Heart left ventricle (tissue), 16 donors: ENCODE measurements at regions not wholly inside any gene's neighbourhood (a gene's known extent, or its start where the extent isn't known, plus 50 kb on each side); places are given as distances from the start of the nearest gene placed in this dataset.

Experiments used
- ATAC-seq, 4 donors: fragments of 200-7000 bp; cut with Tn5 transposase; one replicate each; pipeline ENCODE4 v1.9.1; 2020 to 2022; ENCODE audit warnings: moderate library complexity in 4 of 4, mild to moderate bottlenecking in 3 of 4, moderate number of reproducible peaks in 1 of 4
- DNase-seq, 5 donors: peaks; one replicate each; pipeline ENCODE4 v3.0.0-alpha.2; 2020
- H3K27ac ChIP-seq, 12 donors: fragments of 200-600 bp; sonication (generic) in 4 of 12; one replicate each; pipeline versions ENCODE4 v1.5.0 to v1.8.0; 2016 to 2022; ENCODE audit warnings: mild to moderate bottlenecking in 2 of 12
- H3K27me3 ChIP-seq, 9 donors: fragments of 200-600 bp; sonication (generic) in 2 of 9; one replicate each; pipeline versions ENCODE4 v1.5.1 to v1.8.0; 2016 to 2022; ENCODE audit warnings: mild to moderate bottlenecking in 3 of 9
- H3K36me3 ChIP-seq, 9 donors: fragments of 200-600 bp; sonication (generic) in 2 of 9; one replicate each; pipeline versions ENCODE4 v1.5.0 to v1.8.0; 2018 to 2022; ENCODE audit warnings: mild to moderate bottlenecking in 2 of 9
- H3K4me1 ChIP-seq, 12 donors: fragments of 200-600 bp; sonication (generic) in 4 of 12; one replicate each; pipeline versions ENCODE4 v1.5.0 to v1.8.0; 2016 to 2022; ENCODE audit warnings: mild to moderate bottlenecking in 3 of 12
- H3K4me3 ChIP-seq, 12 donors: fragments of 200-600 bp; sonication (generic) in 4 of 12; one replicate each; pipeline versions ENCODE4 v1.5.0 to v1.8.0; 2017 to 2022; ENCODE audit warnings: mild to moderate bottlenecking in 9 of 12, moderate library complexity in 4 of 12
- H3K9me3 ChIP-seq, 12 donors: fragments of 200-600 bp; sonication (generic) in 4 of 12; one replicate each; pipeline versions ENCODE4 v1.5.0 to v1.8.0; 2016 to 2022; ENCODE audit warnings: mild to moderate bottlenecking in 1 of 12
- CTCF ChIP-seq, 12 donors: fragments of 200-600 bp; sonication (generic) in 4 of 12; IDR thresholded peaks; one replicate each; pipeline versions ENCODE4 v1.5.0 to v1.8.0; 2018 to 2022; ENCODE audit warnings: antibody characterized with exemption in 12 of 12, mild to moderate bottlenecking in 5 of 12
- POLR2A ChIP-seq, 2 donors: fragments of 450-650 bp; IDR thresholded peaks; one replicate each; pipeline ENCODE4 v1.6.1; 2017; ENCODE audit warnings: antibody characterized with exemption in 2 of 2, mild to moderate bottlenecking in 2 of 2, moderate library complexity in 2 of 2
- WGBS, 4 donors: extraction: QIAGEN DNeasy Blood & Tissue Kit in 2 of 4; methylation state at CpG; one replicate each; pipeline versions ENCODE4 v1.1.5 to v1.1.7; 2013 to 2018; 5-methylcytosine and 5-hydroxymethylcytosine counted together
- intact Hi-C, 10 donors: fragments of 100-400 bp; cut with DNase I; formaldehyde crosslinking; loops; one replicate each; pipeline versions ENCODE4 v1.11.1 to v1.14.2; 2022
- donor health status: ischemic (EF 13 %, LVEDD 7.1; RV severe dilation, severe dysfunction).
- donor health status: healthy with polysubstance abuse.
- donor health status: DM: no; HTN: yes; CAD: no.
- donor health status: DM: no; HTN: no; CAD: no.
- donor health status: ischemic (EF 25% LVEDD 6.9; RV normal size, moderate dysfunction).
- donor health status: ischemic (EF 25% LVEDD 5.7; RV mildly dilated, moderate dysfunction).
- donor health status: healthy.
- donor health status: DM: yes; HTN: yes; CAD: no.
- donor health status: ischemic (EF 35%, LVEDD 5.7; RV mildly dilated, moderate dysfunction).
- donor health status: nonischemic (EF 11% LVEDD 7.7; RV severe dilation, severe dysfunction).
- donor health status: DM: yes; HTN: yes; CAD: no.
- donor health status: PGD.
- donor health status: ischemic (EF 29% LVEDD 5.4; RV normal size, mild dysfunction).
- donor health status: nonischemic (EF 23%, LVEDD 6.1; RV moderate dilation, normal function).

- H3K4me3 ChIP-seq: no peak overlapping the region
- intact Hi-C loops: loop anchor here in 9 of 10 donors (5.0 to 10.0 kb wide), 12 partner anchors 145 to 1255 kb away; no protein-coding TSS in a partner anchor
- no peaks in the 10 kb centered on the region for H3K36me3 ChIP-seq
- no peaks in the 10 kb centered on the region for H3K9me3 ChIP-seq
- H3K27ac ChIP-seq: no peak overlapping the region
- DNase-seq (no peak), ATAC-seq (no peak)
- TF ChIP-seq CTCF (IDR thresholded peaks at IDR 0.05) (no peak), POLR2A (IDR thresholded peaks at IDR 0.05) (no peak)
- peaks cover 0 to 40% (median 17%) of the 10 kb centered on the region in 12 donors for H3K4me1 ChIP-seq
- H3K27me3 ChIP-seq: no peaks in the 10 kb centered on the region
These were observed 121.7 kb upstream of the MLIP start for GRCh38 chr6:53989504-53989903.

- intact Hi-C loops: no loop called here
- no peak overlapping the region for H3K27ac ChIP-seq
- WGBS, 4 donors: 85 to 90% (median 87%) methylated on average over 3 of the region's 3 CpGs
- H3K4me3 ChIP-seq: no peak overlapping the region
- no peak for TF ChIP-seq POLR2A (IDR thresholded peaks at IDR 0.05)
- TF ChIP-seq CTCF (IDR thresholded peaks at IDR 0.05): no peak
- H3K9me3 ChIP-seq: no peaks in the 10 kb centered on the region
- peaks cover 0 to 20% (median 3%) of the 10 kb centered on the region in 12 donors for H3K4me1 ChIP-seq
- no peaks in the 10 kb centered on the region for H3K27me3 ChIP-seq
- ATAC-seq (no peak), DNase-seq (no peak)
- H3K36me3 ChIP-seq: no peaks in the 10 kb centered on the region
These were observed 118.7 kb upstream of the MLIP start for GRCh38 chr6:53992522-53992921.

GRCh38 chr6:53994201-53994600, 117.0 kb upstream of the MLIP start:
- TF ChIP-seq CTCF (IDR thresholded peaks at IDR 0.05) (no peak), POLR2A (IDR thresholded peaks at IDR 0.05) (no peak)
- Histone ChIP-seq H3K4me1 (peaks cover 0 to 19% (median 4%) of the 10 kb centered on the region in 12 donors), H3K36me3 (no peaks in the 10 kb centered on the region), H3K27me3 (no peaks in the 10 kb centered on the region), H3K9me3 (no peaks in the 10 kb centered on the region), H3K4me3 (no peak overlapping the region), H3K27ac (no peak overlapping the region)
- intact Hi-C loops: no loop called here
- no peak for DNase-seq
- WGBS, 4 donors: 90 to 95% (median 92%) methylated on average over 1 of the region's 1 CpG
- no peak for ATAC-seq

GRCh38 chr6:53995935-53996334, 115.3 kb upstream of the MLIP start:
- intact Hi-C loops: no loop called here
- TF ChIP-seq POLR2A (IDR thresholded peaks at IDR 0.05): no peak
- no peak for TF ChIP-seq CTCF (IDR thresholded peaks at IDR 0.05)
- Histone ChIP-seq H3K27ac (no peak overlapping the region), H3K9me3 (no peaks in the 10 kb centered on the region), H3K4me3 (no peak overlapping the region), H3K36me3 (no peaks in the 10 kb centered on the region), H3K27me3 (no peaks in the 10 kb centered on the region), H3K4me1 (peaks cover 0 to 12% (median 1%) of the 10 kb centered on the region in 12 donors)
- ATAC-seq: no peak
- DNase-seq: no peak
- WGBS, 4 donors: 86 to 90% (median 87%) methylated on average over 4 of the region's 4 CpGs
